ENCODE measurements at regions not wholly inside any gene's neighbourhood (a gene's known extent, or its start where the extent isn't known, plus 50 kb on each side); places are given as distances from the start of the nearest gene placed in this dataset.

DNA sequence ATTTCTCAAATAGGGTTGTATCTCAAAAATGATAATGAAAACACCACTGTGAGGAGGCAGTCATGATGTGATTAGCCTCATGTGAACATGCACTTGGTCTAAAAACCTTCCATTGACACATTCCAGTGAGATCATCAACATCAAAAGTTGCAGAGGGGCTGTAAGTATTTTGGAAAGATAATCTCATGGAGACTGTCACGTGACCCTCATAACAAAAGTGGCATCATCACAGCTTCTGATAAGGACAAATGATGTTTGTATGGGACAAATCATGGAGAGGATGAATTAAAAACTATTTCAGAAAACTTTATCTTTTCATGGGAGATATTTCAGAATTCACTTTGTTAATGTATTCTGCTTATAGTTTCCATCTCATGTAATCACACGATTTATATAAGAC, 203.1 kb upstream of the NDN start:
- Mint-ChIP-seq H3K4me3 (no peak overlapping the region), H3K36me3 (ENCODE audit: insufficient read depth in 1 of 3, low read depth in 3 of 3) (peaks cover 0 to 5% (median 2%) of the 10 kb centered on the region in 3 experiments; a peak in 1 of 7 replicates), H3K27me3 (ENCODE audit: low read depth) (no peaks in the 10 kb centered on the region), H3K27ac (no peak overlapping the region), H3K4me1 (no peaks in the 10 kb centered on the region), H3K9me3 (peaks cover 62 to 64% of the 10 kb centered on the region in 2 experiments)
- Histone ChIP-seq H3T11ph (ENCODE audit: low read length) (no peak overlapping the region), H3K9me3 (ENCODE audit: control insufficient read depth, low read depth, low read length) (peaks cover 38% of the 10 kb centered on the region), H3K23ac (ENCODE audit: insufficient read length, low read depth, low read length) (no peak overlapping the region), H3K4me1 (ENCODE audit: insufficient read depth, low read length) (no peaks in the 10 kb centered on the region), H3K18ac (ENCODE audit: insufficient read length, low read depth, low read length) (no peak overlapping the region), H3K23me2 (ENCODE audit: insufficient read length, low read depth, low read length, poor library complexity, severe bottlenecking) (no peaks in the 10 kb centered on the region), H4K8ac (replicated peaks; ENCODE audit: insufficient read length, low read depth, low read length) (no peak overlapping the region), H3K9ac (ENCODE audit: extremely low read depth, insufficient read length, low read length) (no peak overlapping the region), H3K14ac (ENCODE audit: insufficient read depth, low read length) (no peak overlapping the region), H2AFZ (ENCODE audit: low read length) (no peak overlapping the region), H3K56ac (ENCODE audit: insufficient read length, low read depth, low read length) (no peak overlapping the region), H3K4ac (ENCODE audit: low read depth, low read length) (no peak overlapping the region), H2BK12ac (ENCODE audit: insufficient read length, low read depth, low read length) (no peak overlapping the region), H2BK15ac (ENCODE audit: low read depth, low read length) (no peak overlapping the region), H3K79me1 (ENCODE audit: insufficient read depth, low read depth, low read length, poor library complexity, severe bottlenecking) (no peaks in the 10 kb centered on the region), H3K27ac (ENCODE audit: insufficient read length, low read depth, low read length) (no peak overlapping the region), H4K5ac (ENCODE audit: insufficient read length, low read depth, low read length) (no peak overlapping the region), H2BK5ac (ENCODE audit: insufficient read length, low read length) (no peak overlapping the region), H4K91ac (ENCODE audit: insufficient read length, low read depth, low read length) (no peak overlapping the region), H2AK5ac (ENCODE audit: insufficient read length, low read length) (no peak overlapping the region), H2BK120ac (ENCODE audit: low read depth, low read length, poor library complexity, severe bottlenecking) (no peak overlapping the region), H3K4me2 (ENCODE audit: insufficient read depth, insufficient read length, low read length) (no peak overlapping the region), H4K20me1 (ENCODE audit: control insufficient read depth, insufficient read depth, insufficient read length) (no peaks in the 10 kb centered on the region), H2BK20ac (ENCODE audit: low read depth, low read length, poor library complexity, severe bottlenecking) (no peak overlapping the region), H3K79me2 (ENCODE audit: insufficient read depth, low read length) (no peaks in the 10 kb centered on the region), H3K27me3 (ENCODE audit: insufficient read depth, low read length) (no peaks in the 10 kb centered on the region)
- WGBS (ENCODE audit: extremely low coverage, insufficient read length, low lambda C conversion rate) = no CpG with 5 or more reads among the region's 2 CpGs
- DNase-seq = no peak
- TF ChIP-seq, protein P1, sequence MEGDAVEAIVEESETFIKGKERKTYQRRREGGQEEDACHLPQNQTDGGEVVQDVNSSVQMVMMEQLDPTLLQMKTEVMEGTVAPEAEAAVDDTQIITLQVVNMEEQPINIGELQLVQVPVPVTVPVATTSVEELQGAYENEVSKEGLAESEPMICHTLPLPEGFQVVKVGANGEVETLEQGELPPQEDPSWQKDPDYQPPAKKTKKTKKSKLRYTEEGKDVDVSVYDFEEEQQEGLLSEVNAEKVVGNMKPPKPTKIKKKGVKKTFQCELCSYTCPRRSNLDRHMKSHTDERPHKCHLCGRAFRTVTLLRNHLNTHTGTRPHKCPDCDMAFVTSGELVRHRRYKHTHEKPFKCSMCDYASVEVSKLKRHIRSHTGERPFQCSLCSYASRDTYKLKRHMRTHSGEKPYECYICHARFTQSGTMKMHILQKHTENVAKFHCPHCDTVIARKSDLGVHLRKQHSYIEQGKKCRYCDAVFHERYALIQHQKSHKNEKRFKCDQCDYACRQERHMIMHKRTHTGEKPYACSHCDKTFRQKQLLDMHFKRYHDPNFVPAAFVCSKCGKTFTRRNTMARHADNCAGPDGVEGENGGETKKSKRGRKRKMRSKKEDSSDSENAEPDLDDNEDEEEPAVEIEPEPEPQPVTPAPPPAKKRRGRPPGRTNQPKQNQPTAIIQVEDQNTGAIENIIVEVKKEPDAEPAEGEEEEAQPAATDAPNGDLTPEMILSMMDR (conservative IDR thresholded peaks at IDR 0.05) = no peak
